NCI-H2227 treated with DMSO at 0.1 percent for 48 hours (cell line): ENCODE measurements at regions not wholly inside any gene's neighbourhood (a gene's known extent, or its start where the extent isn't known, plus 50 kb on each side); places are given as distances from the start of the nearest gene placed in this dataset.
"Not testable (repeated sequence)": the region's sequence is repeated elsewhere in the genome, so short reads cannot be mapped to it uniquely, and the experiment has no call there.

Experiments
- DNase-seq: peaks from one replicate; lab custom pipeline; 2025; lab: John Stamatoyannopoulos, UW

GRCh38 chr1:234958706-234959657, 169.7 kb downstream of the TOMM20 start:
- no peak for DNase-seq

GRCh38 chr1:234958066-234958705, 170.5 kb downstream of the TOMM20 start:
- no peak for DNase-seq

- DNase-seq: peak; percentile 88
Measured at GRCh38 chr1:234957330-234958065, 171.1 kb downstream of the TOMM20 start.

GRCh38 chr1:234956821-234957329, 171.8 kb downstream of the TOMM20 start:
- no peak for DNase-seq

GRCh38 chr1:234955107-234955731, 173.4 kb downstream of the TOMM20 start:
- no peak for DNase-seq

GRCh38 chr1:234954613-234955012, 174.0 kb downstream of the TOMM20 start:
- no peak for DNase-seq

GRCh38 chr1:234953655-234954405, 174.8 kb downstream of the TOMM20 start:
- no peak for DNase-seq

- no peak for DNase-seq
Measured at GRCh38 chr1:234950598-234950997, 178.0 kb downstream of the TOMM20 start.

- DNase-seq: not testable (repeated sequence)
Measured at GRCh38 chr1:234949528-234949927, 179.1 kb downstream of the TOMM20 start.

- DNase-seq: no peak
Measured at GRCh38 chr1:234944439-234945344, 183.9 kb downstream of the TOMM20 start.

GRCh38 chr1:234943836-234944402, 184.7 kb downstream of the TOMM20 start:
- no peak for DNase-seq

GRCh38 chr1:234942879-234943506, 185.6 kb downstream of the TOMM20 start:
- DNase-seq: no peak

GRCh38 chr1:234942012-234942332, 186.7 kb downstream of the TOMM20 start:
- DNase-seq: no peak

GRCh38 chr1:234941321-234942011, 187.2 kb downstream of the TOMM20 start:
- DNase-seq: no peak

GRCh38 chr1:234940841-234941240, 187.8 kb downstream of the TOMM20 start:
- DNase-seq: no peak

GRCh38 chr1:234938924-234939323, 189.7 kb downstream of the TOMM20 start:
- no peak for DNase-seq

- DNase-seq: no peak
Measured at GRCh38 chr1:234938135-234938534, 190.5 kb downstream of the TOMM20 start.

GRCh38 chr1:234936612-234937389, 191.8 kb downstream of the TOMM20 start:
- no peak for DNase-seq
